Smooth muscle cell (in vitro differentiated cells): ENCODE measurements at regions not wholly inside any gene's neighbourhood (a gene's known extent, or its start where the extent isn't known, plus 50 kb on each side); places are given as distances from the start of the nearest gene placed in this dataset.

Experiments
- DNase-seq: peaks from one replicate; lab custom pipeline; 2025; ENCODE audit not compliant: unreplicated experiment; lab: John Stamatoyannopoulos, UW
- H2AFZ ChIP-seq: fragments of 200-600 bp; sonication (generic); 2 replicates; pipeline ENCODE4 v1.6.0; 2016; ENCODE audit warnings: antibody characterized with exemption, low read depth, mild to moderate bottlenecking
- H3F3A ChIP-seq: fragments of 200-600 bp; sonication (generic); 2 replicates; pipeline ENCODE4 v1.6.0; 2017; ENCODE audit warnings: antibody characterized with exemption, low read depth
- H3K27ac ChIP-seq: fragments of 200-600 bp; sonication (generic); 2 replicates; pipeline ENCODE4 v1.5.1; 2016; ENCODE audit warnings: low read depth, mild to moderate bottlenecking
- H3K27me3 ChIP-seq: fragments of 200-600 bp; sonication (generic); 2 replicates; pipeline ENCODE4 v1.6.1; 2016; ENCODE audit warnings: low read depth, mild to moderate bottlenecking
- H3K36me3 ChIP-seq: fragments of 200-600 bp; sonication (generic); 2 replicates; pipeline ENCODE4 v1.5.1; 2016; ENCODE audit warnings: low read depth
- H3K4me1 ChIP-seq: fragments of 200-600 bp; sonication (generic); 2 replicates; pipeline ENCODE4 v1.5.1; 2016; ENCODE audit warnings: low read depth
- H3K4me2 ChIP-seq: fragments of 200-600 bp; sonication (generic); 2 replicates; pipeline ENCODE4 v1.6.0; 2016; ENCODE audit warnings: mild to moderate bottlenecking
- H3K4me3 ChIP-seq: fragments of 200-600 bp; sonication (generic); 2 replicates; pipeline ENCODE4 v1.5.1; 2016; ENCODE audit warnings: mild to moderate bottlenecking
- H3K79me2 ChIP-seq: fragments of 200-600 bp; sonication (generic); 2 replicates; pipeline ENCODE4 v1.6.0; 2016; ENCODE audit warnings: low read depth, mild to moderate bottlenecking
- H3K9ac ChIP-seq: fragments of 200-600 bp; sonication (generic); 2 replicates; pipeline ENCODE4 v1.6.0; 2016; ENCODE audit warnings: low read depth
- H3K9me3 ChIP-seq: fragments of 200-600 bp; sonication (generic); replicated peaks from 2 replicates; pipeline ENCODE4 v1.5.1; 2016; ENCODE audit warnings: low read depth
- H4K20me1 ChIP-seq: fragments of 200-600 bp; sonication (generic); 2 replicates; pipeline ENCODE4 v1.6.0; 2016; ENCODE audit warnings: low read depth
- CTCF ChIP-seq: fragments of 200-600 bp; sonication (generic); IDR thresholded peaks from 2 replicates; pipeline ENCODE4 v1.5.1; 2017; ENCODE audit warnings: borderline replicate concordance, mild to moderate bottlenecking, antibody characterized with exemption; ENCODE audit not compliant: insufficient read depth, poor library complexity, severe bottlenecking
- WGBS: methylation state at CpG from one replicate; pipeline ENCODE4 v1.1.7; 2016; ENCODE audit warnings: low lambda C conversion rate; 5-methylcytosine and 5-hydroxymethylcytosine counted together

GRCh38 chr15:93985925-93986324 is 245.4 kb upstream of the MCTP2 start:
- Histone ChIP-seq H3K9me3 (no peaks in the 10 kb centered on the region), H3K9ac (no peak overlapping the region), H3F3A (no peaks in the 10 kb centered on the region), H3K4me1 (peaks cover 7% of the 10 kb centered on the region), H2AFZ (no peak overlapping the region), H4K20me1 (no peaks in the 10 kb centered on the region), H3K27ac (no peak overlapping the region), H3K27me3 (peaks cover 37% of the 10 kb centered on the region), H3K4me3 (no peak overlapping the region), H3K4me2 (no peak overlapping the region), H3K79me2 (no peaks in the 10 kb centered on the region), H3K36me3 (no peaks in the 10 kb centered on the region)
- no peak for TF ChIP-seq CTCF
- WGBS, result over 99% methylated on average over 5 of the region's 5 CpGs
- DNase-seq, result no peak

GRCh38 chr15:93985176-93985575 is 246.2 kb upstream of the MCTP2 start:
- no peaks in the 10 kb centered on the region for H3K36me3 ChIP-seq
- H3K9ac ChIP-seq, result no peak overlapping the region
- H4K20me1 ChIP-seq, result no peaks in the 10 kb centered on the region
- no peak overlapping the region for H3K4me2 ChIP-seq
- peaks cover 7% of the 10 kb centered on the region for H3K4me1 ChIP-seq
- 85% methylated on average over 5 of the region's 5 CpGs for WGBS
- H3K27ac ChIP-seq, result no peak overlapping the region
- no peak for TF ChIP-seq CTCF
- no peaks in the 10 kb centered on the region for H3F3A ChIP-seq
- no peaks in the 10 kb centered on the region for H3K79me2 ChIP-seq
- no peak for DNase-seq
- no peaks in the 10 kb centered on the region for H3K9me3 ChIP-seq
- H3K27me3 ChIP-seq, result peaks cover 44% of the 10 kb centered on the region
- H3K4me3 ChIP-seq, result no peak overlapping the region
- no peak overlapping the region for H2AFZ ChIP-seq

GRCh38 chr15:93983526-93983925 is 247.8 kb upstream of the MCTP2 start:
- Histone ChIP-seq H3K9me3 (no peaks in the 10 kb centered on the region), H3K4me1 (peaks cover 7% of the 10 kb centered on the region), H4K20me1 (no peaks in the 10 kb centered on the region), H3K27ac (no peak overlapping the region), H3K9ac (no peak overlapping the region), H3K4me2 (no peak overlapping the region), H2AFZ (no peak overlapping the region), H3K27me3 (peaks cover 53% of the 10 kb centered on the region), H3K79me2 (no peaks in the 10 kb centered on the region), H3K36me3 (no peaks in the 10 kb centered on the region), H3K4me3 (no peak overlapping the region), H3F3A (no peaks in the 10 kb centered on the region)
- no peak for DNase-seq
- no peak for TF ChIP-seq CTCF
- 86% methylated on average over 3 of the region's 3 CpGs for whole genome bisulfite sequencing

GRCh38 chr15:93982226-93982727 is 249.1 kb upstream of the MCTP2 start:
- peaks cover 7% of the 10 kb centered on the region for H3K4me1 ChIP-seq
- TF ChIP-seq CTCF, result no peak
- 89% methylated on average over 6 of the region's 6 CpGs for WGBS
- no peak overlapping the region for H3K9ac ChIP-seq
- no peaks in the 10 kb centered on the region for H4K20me1 ChIP-seq
- H3F3A ChIP-seq, result no peaks in the 10 kb centered on the region
- no peak for DNase-seq
- no peaks in the 10 kb centered on the region for H3K36me3 ChIP-seq
- H3K79me2 ChIP-seq, result no peaks in the 10 kb centered on the region
- H3K27ac ChIP-seq, result no peak overlapping the region
- no peak overlapping the region for H3K4me3 ChIP-seq
- no peak overlapping the region for H3K4me2 ChIP-seq
- H3K9me3 ChIP-seq, result no peaks in the 10 kb centered on the region
- no peak overlapping the region for H2AFZ ChIP-seq
- H3K27me3 ChIP-seq, result peaks cover 53% of the 10 kb centered on the region
